Neural progenitor cell (in vitro differentiated cells): ENCODE measurements at regions not wholly inside any gene's neighbourhood (a gene's known extent, or its start where the extent isn't known, plus 50 kb on each side); places are given as distances from the start of the nearest gene placed in this dataset.

Experiments
- CTCF ChIP-seq: fragments of 200-600 bp; sonication (generic); IDR thresholded peaks from 2 replicates; pipeline ENCODE4 v1.5.1; 2017; ENCODE audit warnings: antibody characterized with exemption, mild to moderate bottlenecking
- EZH2 ChIP-seq: fragments of 200-600 bp; sonication (generic); IDR thresholded peaks from 2 replicates; pipeline ENCODE4 v1.6.1; 2017; ENCODE audit warnings: antibody characterized with exemption, mild to moderate bottlenecking, moderate library complexity

GRCh38 chr22:10727393-10727792 is 4800.6 kb upstream of the OR11H1 start:
- no peak for TF ChIP-seq CTCF
- TF ChIP-seq EZH2: no peak
